ENCODE measurements at regions not wholly inside any gene's neighbourhood (a gene's known extent, or its start where the extent isn't known, plus 50 kb on each side); places are given as distances from the start of the nearest gene placed in this dataset.

GRCh38 chr3:94252316-94252715 lies 189.5 kb downstream of the NSUN3 start:
- H3K27ac ChIP-seq (ENCODE audit: low read depth, low read length), result no peak overlapping the region
- H3K9me3 ChIP-seq (ENCODE audit: low read depth, low read length), result no peaks in the 10 kb centered on the region
- no peaks in the 10 kb centered on the region for H4K20me1 ChIP-seq (ENCODE audit: insufficient read depth, low read length)
- DNase-seq (ENCODE audit: insufficient read length, low spot score, missing footprints), result no peak
- H3K4me3 ChIP-seq (ENCODE audit: insufficient read depth, low read length), result no peak overlapping the region
- peaks cover 3% of the 10 kb centered on the region for H3K27me3 ChIP-seq (ENCODE audit: insufficient read depth, low read length)
- H3K36me3 ChIP-seq (ENCODE audit: insufficient read depth, low read length), result no peaks in the 10 kb centered on the region
- no peaks in the 10 kb centered on the region for H3K79me2 ChIP-seq (ENCODE audit: insufficient read depth, low read length)
- TF ChIP-seq CTCF (IDR thresholded peaks at IDR 0.05; ENCODE audit: extremely low read depth, low read depth, low read length), result no peak
- H2AFZ ChIP-seq (ENCODE audit: low read length), result no peak overlapping the region
- H3K4me2 ChIP-seq (ENCODE audit: insufficient read depth, low read length), result no peak overlapping the region
- H3K4me1 ChIP-seq (ENCODE audit: insufficient read depth, low read length), result no peaks in the 10 kb centered on the region

GRCh38 chr3:94256888-94257813 lies 194.3 kb downstream of the NSUN3 start:
- H2AFZ ChIP-seq (ENCODE audit: low read length), result no peak overlapping the region
- H3K27ac ChIP-seq (ENCODE audit: low read depth, low read length), result no peak overlapping the region
- H3K27me3 ChIP-seq (ENCODE audit: insufficient read depth, low read length), result no peaks in the 10 kb centered on the region
- no peaks in the 10 kb centered on the region for H3K79me2 ChIP-seq (ENCODE audit: insufficient read depth, low read length)
- no peaks in the 10 kb centered on the region for H3K4me1 ChIP-seq (ENCODE audit: insufficient read depth, low read length)
- no peaks in the 10 kb centered on the region for H3K9me3 ChIP-seq (ENCODE audit: low read depth, low read length)
- H3K36me3 ChIP-seq (ENCODE audit: insufficient read depth, low read length), result no peaks in the 10 kb centered on the region
- H4K20me1 ChIP-seq (ENCODE audit: insufficient read depth, low read length), result no peaks in the 10 kb centered on the region
- no peak for DNase-seq (ENCODE audit: insufficient read length, low spot score, missing footprints)
- no peak for TF ChIP-seq CTCF (IDR thresholded peaks at IDR 0.05; ENCODE audit: extremely low read depth, low read depth, low read length)
- no peak overlapping the region for H3K4me3 ChIP-seq (ENCODE audit: insufficient read depth, low read length)
- H3K4me2 ChIP-seq (ENCODE audit: insufficient read depth, low read length), result no peak overlapping the region

- H2AFZ ChIP-seq (ENCODE audit: low read length), result no peak overlapping the region
- no peaks in the 10 kb centered on the region for H3K4me1 ChIP-seq (ENCODE audit: insufficient read depth, low read length)
- no peaks in the 10 kb centered on the region for H3K79me2 ChIP-seq (ENCODE audit: insufficient read depth, low read length)
- no peak overlapping the region for H3K27ac ChIP-seq (ENCODE audit: low read depth, low read length)
- H3K36me3 ChIP-seq (ENCODE audit: insufficient read depth, low read length), result no peaks in the 10 kb centered on the region
- H3K4me3 ChIP-seq (ENCODE audit: insufficient read depth, low read length), result no peak overlapping the region
- no peaks in the 10 kb centered on the region for H3K9me3 ChIP-seq (ENCODE audit: low read depth, low read length)
- no peaks in the 10 kb centered on the region for H3K27me3 ChIP-seq (ENCODE audit: insufficient read depth, low read length)
- no peaks in the 10 kb centered on the region for H4K20me1 ChIP-seq (ENCODE audit: insufficient read depth, low read length)
- H3K4me2 ChIP-seq (ENCODE audit: insufficient read depth, low read length), result no peak overlapping the region
- TF ChIP-seq CTCF (IDR thresholded peaks at IDR 0.05; ENCODE audit: extremely low read depth, low read depth, low read length), result no peak
- DNase-seq (ENCODE audit: insufficient read length, low spot score, missing footprints), result no peak
These were observed 196.0 kb downstream of the NSUN3 start for GRCh38 chr3:94258851-94259250.

GRCh38 chr3:94259291-94259690 lies 196.4 kb downstream of the NSUN3 start:
- Histone ChIP-seq H3K9me3 (ENCODE audit: low read depth, low read length) (no peaks in the 10 kb centered on the region), H3K79me2 (ENCODE audit: insufficient read depth, low read length) (no peaks in the 10 kb centered on the region), H3K4me1 (ENCODE audit: insufficient read depth, low read length) (no peaks in the 10 kb centered on the region), H2AFZ (ENCODE audit: low read length) (no peak overlapping the region), H3K27me3 (ENCODE audit: insufficient read depth, low read length) (no peaks in the 10 kb centered on the region), H3K36me3 (ENCODE audit: insufficient read depth, low read length) (no peaks in the 10 kb centered on the region), H4K20me1 (ENCODE audit: insufficient read depth, low read length) (no peaks in the 10 kb centered on the region), H3K4me2 (ENCODE audit: insufficient read depth, low read length) (no peak overlapping the region), H3K4me3 (ENCODE audit: insufficient read depth, low read length) (no peak overlapping the region), H3K27ac (ENCODE audit: low read depth, low read length) (no peak overlapping the region)
- TF ChIP-seq CTCF (IDR thresholded peaks at IDR 0.05; ENCODE audit: extremely low read depth, low read depth, low read length), result no peak
- DNase-seq (ENCODE audit: insufficient read length, low spot score, missing footprints), result no peak

Data from osteoblast (primary cell).